ENCODE measurements at regions not wholly inside any gene's neighbourhood (a gene's known extent, or its start where the extent isn't known, plus 50 kb on each side); places are given as distances from the start of the nearest gene placed in this dataset.

DNA sequence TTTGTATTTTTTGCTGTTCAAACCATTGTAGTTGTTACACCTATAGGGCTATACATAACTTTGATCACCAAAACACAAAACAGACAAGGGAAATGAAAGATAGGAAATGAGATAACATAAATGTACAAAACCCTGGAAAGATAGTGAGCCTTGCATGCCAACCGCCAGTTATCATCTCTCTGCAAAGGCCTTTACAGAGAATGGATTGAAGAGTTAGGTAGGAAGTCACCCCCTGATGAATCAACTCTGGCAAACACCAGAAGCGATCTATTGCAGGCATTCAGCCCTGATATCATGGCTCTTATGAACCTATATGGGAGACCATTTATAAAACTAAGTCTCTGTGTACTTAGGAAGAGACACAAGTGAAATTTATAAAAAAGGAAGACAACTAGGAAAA is 588.0 kb downstream of the TUSC7 start:
- Histone ChIP-seq H3K4me1 (ENCODE audit: control insufficient read depth in 1 of 2, insufficient read depth in 2 of 2, low read length in 2 of 2) (no peaks in the 10 kb centered on the region), H3K4ac (ENCODE audit: low read depth, low read length) (no peak overlapping the region), H3K79me2 (ENCODE audit: control insufficient read depth, insufficient read depth, low read length, poor library complexity) (no peaks in the 10 kb centered on the region), H3K9me3 (ENCODE audit: insufficient read depth, low read depth, low read length) (no peaks in the 10 kb centered on the region), H3K79me1 (ENCODE audit: low read length) (no peaks in the 10 kb centered on the region), H4K12ac (ENCODE audit: low read depth, low read length) (no peak overlapping the region), H3K27ac (ENCODE audit: low read depth, low read length) (no peak overlapping the region), H2BK120ac (ENCODE audit: insufficient read depth, low read length, poor library complexity) (no peak overlapping the region), H2BK12ac (ENCODE audit: low read length) (no peak overlapping the region), H3K36me3 (ENCODE audit: control insufficient read depth in 1 of 2, insufficient read depth in 2 of 2, low read length in 2 of 2) (no peaks in the 10 kb centered on the region), H3K9ac (ENCODE audit: low read length) (no peak overlapping the region), H3K4me3 (ENCODE audit: low read depth, low read length) (no peak overlapping the region), H3K18ac (ENCODE audit: low read length) (no peak overlapping the region), H3K23ac (ENCODE audit: low read length) (no peak overlapping the region), H4K91ac (ENCODE audit: low read depth, low read length) (no peak overlapping the region), H2BK5ac (ENCODE audit: low read depth, low read length, poor library complexity) (no peak overlapping the region), H2AK5ac (ENCODE audit: low read length) (no peak overlapping the region), H3K14ac (ENCODE audit: low read length) (no peak overlapping the region), H4K8ac (ENCODE audit: low read depth, low read length) (no peak overlapping the region), H3K27me3 (ENCODE audit: insufficient read depth, low read length) (no peaks in the 10 kb centered on the region), H2AFZ (ENCODE audit: insufficient read depth, low read length, poor library complexity) (no peak overlapping the region), H3K4me2 (ENCODE audit: low read length) (no peak overlapping the region)
- no peak for DNase-seq
- no CpG with 5 or more reads among the region's 2 CpGs for WGBS (ENCODE audit: extremely low coverage, insufficient coverage, insufficient read length)

DNA sequence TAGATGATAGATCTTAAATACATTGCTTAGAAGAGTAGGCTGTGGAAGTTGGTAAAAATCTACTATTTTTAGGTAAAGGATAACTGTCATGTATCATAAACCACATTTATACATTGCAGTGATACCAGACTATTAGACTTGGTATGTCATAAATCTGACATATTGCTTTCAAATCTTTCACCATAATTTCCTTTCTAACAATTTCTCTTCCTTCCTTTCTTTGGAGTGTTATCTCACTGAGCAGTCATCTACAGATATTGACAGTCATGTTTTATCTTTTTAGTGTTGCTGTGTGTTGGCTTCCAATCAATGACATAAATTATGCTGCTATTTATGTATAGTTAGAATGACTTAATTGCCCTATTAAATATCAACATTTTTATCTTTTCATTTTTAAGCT is 588.7 kb downstream of the TUSC7 start:
- Histone ChIP-seq H2BK12ac (ENCODE audit: low read length) (no peak overlapping the region), H3K4me3 (ENCODE audit: low read depth, low read length) (no peak overlapping the region), H3K18ac (ENCODE audit: low read length) (no peak overlapping the region), H4K91ac (ENCODE audit: low read depth, low read length) (no peak overlapping the region), H3K9me3 (ENCODE audit: insufficient read depth, low read depth, low read length) (no peaks in the 10 kb centered on the region), H4K8ac (ENCODE audit: low read depth, low read length) (no peak overlapping the region), H3K27ac (ENCODE audit: low read depth, low read length) (no peak overlapping the region), H2BK5ac (ENCODE audit: low read depth, low read length, poor library complexity) (no peak overlapping the region), H2AK5ac (ENCODE audit: low read length) (no peak overlapping the region), H3K4me2 (ENCODE audit: low read length) (no peak overlapping the region), H3K4ac (ENCODE audit: low read depth, low read length) (no peak overlapping the region), H3K79me1 (ENCODE audit: low read length) (no peaks in the 10 kb centered on the region), H3K4me1 (ENCODE audit: control insufficient read depth in 1 of 2, insufficient read depth in 2 of 2, low read length in 2 of 2) (no peaks in the 10 kb centered on the region), H3K36me3 (ENCODE audit: control insufficient read depth in 1 of 2, insufficient read depth in 2 of 2, low read length in 2 of 2) (no peaks in the 10 kb centered on the region), H4K12ac (ENCODE audit: low read depth, low read length) (no peak overlapping the region), H3K9ac (ENCODE audit: low read length) (no peak overlapping the region), H3K79me2 (ENCODE audit: control insufficient read depth, insufficient read depth, low read length, poor library complexity) (no peaks in the 10 kb centered on the region), H2AFZ (ENCODE audit: insufficient read depth, low read length, poor library complexity) (no peak overlapping the region), H3K14ac (ENCODE audit: low read length) (no peak overlapping the region), H3K23ac (ENCODE audit: low read length) (no peak overlapping the region), H2BK120ac (ENCODE audit: insufficient read depth, low read length, poor library complexity) (no peak overlapping the region), H3K27me3 (ENCODE audit: insufficient read depth, low read length) (no peaks in the 10 kb centered on the region)
- no peak for DNase-seq

DNA sequence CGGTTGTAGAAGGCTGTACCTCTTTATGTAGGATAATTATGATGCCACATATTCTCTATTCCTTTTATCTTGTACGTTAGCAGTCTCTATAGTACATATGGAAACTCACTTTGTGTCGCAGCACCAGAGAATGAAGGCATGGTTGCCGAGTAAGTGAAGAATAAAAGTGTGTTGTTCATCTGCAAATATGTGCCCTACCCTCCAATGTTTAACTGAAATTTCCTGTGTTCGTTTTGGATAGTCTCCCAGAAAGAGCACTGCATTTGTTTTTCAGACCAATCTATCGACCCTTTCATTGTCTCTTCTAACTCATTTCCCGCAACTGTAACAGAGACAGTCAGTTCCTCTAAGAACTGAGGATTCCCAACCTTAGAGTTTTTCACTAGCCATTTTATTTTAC is 592.8 kb downstream of the TUSC7 start:
- no CpG with 5 or more reads among the region's 7 CpGs for WGBS (ENCODE audit: extremely low coverage, insufficient coverage, insufficient read length)

DNA sequence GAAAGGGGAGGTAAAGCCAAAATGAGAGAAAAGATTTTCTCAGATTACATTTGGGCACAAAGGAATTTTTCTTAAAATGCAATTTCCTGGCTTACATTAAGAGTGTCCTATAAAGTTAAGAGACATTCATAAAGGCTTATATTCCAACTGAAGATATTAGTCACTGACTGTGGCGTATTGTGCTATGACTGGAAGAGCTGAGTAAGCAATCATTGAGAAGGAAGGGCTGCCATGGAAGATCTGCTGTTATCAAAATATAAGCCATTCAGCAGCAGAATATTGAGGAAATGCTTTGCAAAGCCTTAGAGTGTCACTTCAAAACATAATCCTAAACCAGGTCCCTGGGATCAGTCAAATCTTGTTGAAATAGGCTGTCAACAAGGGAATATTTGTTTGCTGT is 593.9 kb downstream of the TUSC7 start:
- Histone ChIP-seq H3K27ac (ENCODE audit: low read depth, low read length) (no peak overlapping the region), H3K4ac (ENCODE audit: low read depth, low read length) (no peak overlapping the region), H3K14ac (ENCODE audit: low read length) (no peak overlapping the region), H2BK5ac (ENCODE audit: low read depth, low read length, poor library complexity) (no peak overlapping the region), H3K4me3 (ENCODE audit: low read depth, low read length) (no peak overlapping the region), H3K4me2 (ENCODE audit: low read length) (no peak overlapping the region), H3K27me3 (ENCODE audit: insufficient read depth, low read length) (no peaks in the 10 kb centered on the region), H4K12ac (ENCODE audit: low read depth, low read length) (no peak overlapping the region), H2AK5ac (ENCODE audit: low read length) (no peak overlapping the region), H3K9me3 (ENCODE audit: insufficient read depth, low read depth, low read length) (no peaks in the 10 kb centered on the region), H3K23ac (ENCODE audit: low read length) (no peak overlapping the region), H2BK120ac (ENCODE audit: insufficient read depth, low read length, poor library complexity) (no peak overlapping the region), H2BK12ac (ENCODE audit: low read length) (no peak overlapping the region), H3K9ac (ENCODE audit: low read length) (no peak overlapping the region), H3K79me1 (ENCODE audit: low read length) (no peaks in the 10 kb centered on the region), H4K91ac (ENCODE audit: low read depth, low read length) (no peak overlapping the region), H3K18ac (ENCODE audit: low read length) (no peak overlapping the region), H3K4me1 (ENCODE audit: control insufficient read depth in 1 of 2, insufficient read depth in 2 of 2, low read length in 2 of 2) (no peaks in the 10 kb centered on the region), H4K8ac (ENCODE audit: low read depth, low read length) (no peak overlapping the region), H2AFZ (ENCODE audit: insufficient read depth, low read length, poor library complexity) (no peak overlapping the region), H3K36me3 (ENCODE audit: control insufficient read depth in 1 of 2, insufficient read depth in 2 of 2, low read length in 2 of 2) (no peaks in the 10 kb centered on the region), H3K79me2 (ENCODE audit: control insufficient read depth, insufficient read depth, low read length, poor library complexity) (no peaks in the 10 kb centered on the region)
- no CpG with 5 or more reads among the region's 1 CpG for WGBS (ENCODE audit: extremely low coverage, insufficient coverage, insufficient read length)
- DNase-seq, result no peak

More for the DNA sequence above, 592.8 kb downstream of the TUSC7 start:
- H3K79me2 ChIP-seq (ENCODE audit: control insufficient read depth, insufficient read depth, low read length, poor library complexity), result no peaks in the 10 kb centered on the region
- H3K4me3 ChIP-seq (ENCODE audit: low read depth, low read length), result no peak overlapping the region
- no peak overlapping the region for H3K14ac ChIP-seq (ENCODE audit: low read length)
- no peaks in the 10 kb centered on the region for H3K4me1 ChIP-seq (ENCODE audit: control insufficient read depth in 1 of 2, insufficient read depth in 2 of 2, low read length in 2 of 2)
- H3K36me3 ChIP-seq (ENCODE audit: control insufficient read depth in 1 of 2, insufficient read depth in 2 of 2, low read length in 2 of 2), result no peaks in the 10 kb centered on the region
- no peaks in the 10 kb centered on the region for H3K9me3 ChIP-seq (ENCODE audit: insufficient read depth, low read depth, low read length)
- no peak for DNase-seq
- H4K8ac ChIP-seq (ENCODE audit: low read depth, low read length), result no peak overlapping the region
- H3K27me3 ChIP-seq (ENCODE audit: insufficient read depth, low read length), result no peaks in the 10 kb centered on the region
- no peak overlapping the region for H2AK5ac ChIP-seq (ENCODE audit: low read length)
- H4K91ac ChIP-seq (ENCODE audit: low read depth, low read length), result no peak overlapping the region
- H2BK120ac ChIP-seq (ENCODE audit: insufficient read depth, low read length, poor library complexity), result no peak overlapping the region
- H4K12ac ChIP-seq (ENCODE audit: low read depth, low read length), result no peak overlapping the region
- no peak overlapping the region for H2AFZ ChIP-seq (ENCODE audit: insufficient read depth, low read length, poor library complexity)
- H3K4me2 ChIP-seq (ENCODE audit: low read length), result no peak overlapping the region
- no peak overlapping the region for H3K27ac ChIP-seq (ENCODE audit: low read depth, low read length)
- no peak overlapping the region for H2BK5ac ChIP-seq (ENCODE audit: low read depth, low read length, poor library complexity)
- no peak overlapping the region for H3K4ac ChIP-seq (ENCODE audit: low read depth, low read length)
- H3K9ac ChIP-seq (ENCODE audit: low read length), result no peak overlapping the region
- H3K18ac ChIP-seq (ENCODE audit: low read length), result no peak overlapping the region
- no peaks in the 10 kb centered on the region for H3K79me1 ChIP-seq (ENCODE audit: low read length)
- no peak overlapping the region for H3K23ac ChIP-seq (ENCODE audit: low read length)
- H2BK12ac ChIP-seq (ENCODE audit: low read length), result no peak overlapping the region

DNA sequence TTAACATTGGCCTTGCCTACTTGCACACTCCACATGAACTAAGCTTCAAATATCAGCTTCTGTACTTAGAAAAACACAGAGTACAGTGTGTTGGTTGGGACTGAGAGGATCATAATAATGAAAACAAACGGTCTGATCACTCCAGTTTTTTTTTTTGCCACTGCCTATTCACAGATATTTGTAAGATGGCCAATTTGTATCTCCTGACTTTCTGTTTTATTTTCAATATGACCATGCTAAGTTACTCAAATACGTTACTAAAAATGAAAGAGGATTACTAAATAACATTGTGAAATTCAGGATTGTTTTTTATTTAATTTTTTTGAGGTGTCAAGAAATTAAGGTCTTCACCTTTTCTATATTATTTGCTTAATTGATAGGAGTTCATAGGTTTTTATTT is 595.1 kb downstream of the TUSC7 start:
- H4K91ac ChIP-seq (ENCODE audit: low read depth, low read length), result no peak overlapping the region
- H3K4me2 ChIP-seq (ENCODE audit: low read length), result no peak overlapping the region
- H2AK5ac ChIP-seq (ENCODE audit: low read length), result no peak overlapping the region
- no peak overlapping the region for H2BK5ac ChIP-seq (ENCODE audit: low read depth, low read length, poor library complexity)
- H4K8ac ChIP-seq (ENCODE audit: low read depth, low read length), result no peak overlapping the region
- H3K27ac ChIP-seq (ENCODE audit: low read depth, low read length), result no peak overlapping the region
- no CpG with 5 or more reads among the region's 2 CpGs for WGBS (ENCODE audit: extremely low coverage, insufficient coverage, insufficient read length)
- no peak overlapping the region for H2BK120ac ChIP-seq (ENCODE audit: insufficient read depth, low read length, poor library complexity)
- no peaks in the 10 kb centered on the region for H3K79me1 ChIP-seq (ENCODE audit: low read length)
- H3K4ac ChIP-seq (ENCODE audit: low read depth, low read length), result no peak overlapping the region
- H3K14ac ChIP-seq (ENCODE audit: low read length), result no peak overlapping the region
- H4K12ac ChIP-seq (ENCODE audit: low read depth, low read length), result no peak overlapping the region
- H3K18ac ChIP-seq (ENCODE audit: low read length), result no peak overlapping the region
- H3K23ac ChIP-seq (ENCODE audit: low read length), result no peak overlapping the region
- H3K36me3 ChIP-seq (ENCODE audit: control insufficient read depth in 1 of 2, insufficient read depth in 2 of 2, low read length in 2 of 2), result no peaks in the 10 kb centered on the region
- no peak overlapping the region for H3K9ac ChIP-seq (ENCODE audit: low read length)
- H3K79me2 ChIP-seq (ENCODE audit: control insufficient read depth, insufficient read depth, low read length, poor library complexity), result no peaks in the 10 kb centered on the region
- no peak overlapping the region for H3K4me3 ChIP-seq (ENCODE audit: low read depth, low read length)
- no peaks in the 10 kb centered on the region for H3K4me1 ChIP-seq (ENCODE audit: control insufficient read depth in 1 of 2, insufficient read depth in 2 of 2, low read length in 2 of 2)
- no peaks in the 10 kb centered on the region for H3K27me3 ChIP-seq (ENCODE audit: insufficient read depth, low read length)
- no peak for DNase-seq
- no peaks in the 10 kb centered on the region for H3K9me3 ChIP-seq (ENCODE audit: insufficient read depth, low read depth, low read length)
- no peak overlapping the region for H2BK12ac ChIP-seq (ENCODE audit: low read length)
- H2AFZ ChIP-seq (ENCODE audit: insufficient read depth, low read length, poor library complexity), result no peak overlapping the region

All from trophoblast cell (in vitro differentiated cells and primary cell).